Activated CD4-positive, alpha-beta T cell treated with anti-CD3 and anti-CD28 coated beads, Interleukin-2, Interleukin-6, amounts not matched to agents 100 ng/mL and 50 ng/mL, durations not matched to agents 16 hours and 8 hours (primary cell): ENCODE measurements at regions not wholly inside any gene's neighbourhood (a gene's known extent, or its start where the extent isn't known, plus 50 kb on each side); places are given as distances from the start of the nearest gene placed in this dataset.

Experiments used
- DNase-seq: peaks from one replicate; pipeline ENCODE4 v3.0.0-alpha.2; 2020

- no peak for DNase-seq
These were observed 903.6 kb downstream of the RPA4 start for GRCh38 chrX:97787311-97787710.

GRCh38 chrX:97787849-97788248 lies 904.1 kb downstream of the RPA4 start:
- no peak for DNase-seq

DNA sequence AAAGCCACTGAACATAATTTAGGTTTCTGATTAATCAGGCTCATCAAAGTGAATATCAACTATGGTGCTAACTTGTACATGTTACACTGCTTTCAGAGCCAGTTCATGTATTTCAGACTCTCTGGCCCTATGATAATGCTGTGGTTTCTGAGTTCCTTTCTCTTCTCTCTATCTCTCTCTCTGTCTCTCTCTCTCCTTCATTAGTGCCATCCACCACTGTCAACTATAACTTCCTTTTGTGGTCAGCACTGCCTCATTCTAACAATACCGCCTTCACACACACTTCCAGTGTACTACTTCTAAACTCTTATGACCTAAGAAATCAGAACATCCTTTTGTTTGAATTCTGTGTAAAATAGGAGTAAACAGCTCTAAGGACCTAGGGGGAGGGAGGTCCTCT lies 907.1 kb downstream of the RPA4 start:
- DNase-seq, result no peak

DNA sequence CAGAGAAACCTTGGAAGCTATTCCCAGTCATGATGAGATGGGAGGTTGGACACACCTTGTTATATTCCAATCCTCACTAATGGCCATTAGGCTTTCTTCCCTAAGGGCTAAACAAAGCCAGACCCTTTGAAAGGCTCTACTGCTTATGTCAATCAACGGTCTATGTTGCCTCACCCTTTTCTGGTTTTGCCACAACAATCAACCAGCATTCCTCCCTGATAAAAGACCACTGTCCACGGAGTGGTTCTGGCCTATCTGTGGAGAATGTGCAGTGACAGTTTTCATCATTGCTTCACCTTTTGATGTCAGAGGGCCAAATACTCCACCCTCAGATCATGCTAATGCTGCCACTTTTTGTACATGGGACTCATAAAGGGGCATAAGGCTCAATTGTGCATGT lies 913.4 kb downstream of the RPA4 start:
- no peak for DNase-seq

GRCh38 chrX:97806238-97806637 lies 922.5 kb downstream of the RPA4 start:
- DNase-seq, result no peak

- DNase-seq, result no peak
These were observed 923.2 kb downstream of the RPA4 start for GRCh38 chrX:97806946-97807345.

DNA sequence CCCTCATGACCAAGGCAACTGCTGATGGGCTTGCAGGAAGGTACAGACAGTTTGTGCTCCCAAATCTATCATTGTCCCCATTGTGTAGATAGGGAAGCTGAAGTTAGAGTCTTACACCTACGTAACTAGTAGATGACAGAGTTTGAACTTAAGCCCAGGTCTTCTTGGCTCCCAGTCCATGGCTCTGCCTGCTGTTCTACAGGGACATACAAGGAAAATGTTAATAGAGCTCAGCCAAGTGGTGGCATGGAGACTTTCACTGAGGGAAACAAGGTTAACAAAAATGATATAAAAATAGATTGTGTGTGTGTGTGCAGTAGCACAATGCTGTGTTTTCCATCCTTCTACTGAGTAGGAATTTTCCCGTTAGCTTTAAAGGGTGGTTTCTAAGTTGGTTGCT lies 936.5 kb downstream of the RPA4 start:
- DNase-seq, result no peak

GRCh38 chrX:97828471-97828870 lies 944.8 kb downstream of the RPA4 start:
- DNase-seq, result no peak

DNA sequence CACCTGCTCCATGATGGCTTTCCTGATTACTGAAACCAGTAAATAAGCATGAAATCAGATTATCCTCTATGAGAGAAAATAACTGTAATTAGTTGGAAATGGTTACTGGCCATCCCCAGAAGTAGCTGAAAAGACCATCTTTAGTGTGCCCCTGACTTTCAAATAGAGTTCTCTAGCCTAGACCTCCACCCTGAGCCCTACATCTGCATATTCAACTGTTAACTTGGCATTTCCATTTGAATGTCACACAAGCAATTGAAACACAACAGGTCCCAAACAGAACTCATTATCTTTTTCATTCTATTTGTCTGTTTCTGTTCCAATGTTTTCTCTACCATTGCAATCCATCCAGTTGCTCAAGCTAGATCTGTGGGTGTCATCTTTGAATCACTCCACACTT lies 952.3 kb downstream of the RPA4 start:
- no peak for DNase-seq

- DNase-seq, result no peak
These were observed 958.0 kb downstream of the RPA4 start for GRCh38 chrX:97841544-97842179.

- no peak for DNase-seq
These were observed 958.9 kb downstream of the RPA4 start for GRCh38 chrX:97842468-97843199.

GRCh38 chrX:97843200-97843811 lies 959.6 kb downstream of the RPA4 start:
- DNase-seq, result no peak

- no peak for DNase-seq
These were observed 960.5 kb downstream of the RPA4 start for GRCh38 chrX:97844161-97844560.

DNA sequence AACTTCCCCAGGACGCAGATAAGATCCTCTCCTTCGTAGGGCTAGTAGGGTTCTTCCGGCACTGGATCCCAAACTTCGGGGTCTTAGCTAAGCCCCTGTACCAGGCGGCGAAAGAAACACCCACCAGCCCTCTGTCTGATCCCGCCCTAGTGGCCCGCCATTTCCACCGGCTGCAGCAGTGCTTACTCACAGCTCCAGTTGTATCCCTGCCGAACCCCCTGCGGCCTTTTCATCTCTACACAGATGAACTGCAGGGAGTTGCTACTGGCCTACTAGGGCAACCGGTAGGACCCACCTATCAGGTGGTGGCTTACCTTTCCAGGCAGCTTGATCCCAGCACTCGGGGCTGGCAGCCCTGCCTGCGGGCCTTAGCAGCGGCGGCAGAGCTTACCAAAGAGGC lies 961.2 kb downstream of the RPA4 start:
- DNase-seq, result no peak

- DNase-seq, result no peak
These were observed 961.7 kb downstream of the RPA4 start for GRCh38 chrX:97845451-97845850.

DNA sequence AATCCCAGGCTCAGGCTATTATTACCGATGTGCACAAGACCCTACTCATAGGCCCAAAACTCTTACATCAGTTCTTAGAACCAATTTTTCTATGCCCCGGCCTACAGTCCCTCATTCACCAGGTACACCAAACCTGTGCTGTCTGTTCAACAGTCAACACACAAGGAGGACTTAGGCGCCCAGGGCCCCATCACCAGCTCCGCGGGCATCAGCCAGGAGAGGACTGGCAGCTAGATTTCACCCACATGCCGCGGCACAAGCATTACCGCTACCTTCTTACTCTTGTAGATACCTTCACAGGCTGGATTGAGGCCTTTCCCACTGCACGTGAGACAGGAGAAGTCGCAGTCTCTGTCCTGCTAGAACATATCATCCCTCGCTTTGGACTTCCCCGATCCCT lies 962.5 kb downstream of the RPA4 start:
- DNase-seq, result no peak

- no peak for DNase-seq
These were observed 963.1 kb downstream of the RPA4 start for GRCh38 chrX:97846718-97847237.

- DNase-seq, result no peak
These were observed 964.4 kb downstream of the RPA4 start for GRCh38 chrX:97847885-97848679.

DNA sequence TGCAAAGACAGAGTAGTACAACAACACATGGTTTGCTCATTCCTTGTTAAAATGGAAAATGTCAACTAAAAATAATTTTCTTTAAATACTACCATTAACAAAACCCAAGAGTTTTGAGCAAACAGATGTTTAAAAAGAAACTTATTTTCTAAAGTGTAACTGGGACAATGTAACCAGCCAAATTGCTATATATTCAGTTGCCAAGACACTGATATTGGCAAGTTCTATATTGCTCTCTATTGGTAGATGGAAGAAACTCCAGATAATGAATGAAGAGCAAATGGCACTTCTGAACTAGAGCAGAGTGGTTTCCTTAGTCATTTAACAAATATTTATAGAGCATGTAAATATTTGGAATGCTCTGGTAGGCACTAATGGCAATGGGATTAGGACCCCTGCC lies 966.2 kb downstream of the RPA4 start:
- no peak for DNase-seq

- no peak for DNase-seq
These were observed 967.2 kb downstream of the RPA4 start for GRCh38 chrX:97850911-97851310.

DNA sequence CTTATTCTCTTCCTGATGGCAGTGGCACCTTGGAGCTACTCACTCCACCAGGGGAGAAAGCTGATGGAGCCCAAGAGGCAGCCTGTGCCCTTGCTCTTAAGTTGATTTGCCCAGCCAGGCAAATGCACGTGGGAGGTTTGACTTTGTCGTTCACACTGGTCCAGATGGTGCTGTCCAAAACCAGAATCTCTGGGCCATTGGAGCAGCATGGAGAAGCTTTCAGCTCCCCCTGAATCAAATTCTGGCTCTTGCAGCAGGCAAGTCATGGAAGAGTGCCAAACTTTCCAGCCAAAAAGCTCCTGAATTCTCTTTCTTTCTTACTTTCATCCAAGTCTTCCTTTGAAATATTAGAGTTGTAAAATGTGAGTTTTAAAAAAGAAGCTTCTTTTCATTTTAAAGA lies 970.4 kb downstream of the RPA4 start:
- no peak for DNase-seq

- no peak for DNase-seq
These were observed 974.9 kb downstream of the RPA4 start for GRCh38 chrX:97858592-97858991.

GRCh38 chrX:97860226-97860625 lies 976.5 kb downstream of the RPA4 start:
- no peak for DNase-seq
